NCI-H2196 treated with DMSO at 0.1 percent for 48 hours (cell line): ENCODE measurements at regions not wholly inside any gene's neighbourhood (a gene's known extent, or its start where the extent isn't known, plus 50 kb on each side); places are given as distances from the start of the nearest gene placed in this dataset.
"Not testable (repeated sequence)": the region's sequence is repeated elsewhere in the genome, so short reads cannot be mapped to it uniquely, and the experiment has no call there.

Source experiments
- DNase-seq: peaks from one replicate; lab custom pipeline; 2025; ENCODE audit not compliant: unreplicated experiment; lab: John Stamatoyannopoulos, UW

GRCh38 chr1:149695066-149695465 is 87.4 kb upstream of the FCGR1A start:
- DNase-seq: not testable (repeated sequence)

DNA sequence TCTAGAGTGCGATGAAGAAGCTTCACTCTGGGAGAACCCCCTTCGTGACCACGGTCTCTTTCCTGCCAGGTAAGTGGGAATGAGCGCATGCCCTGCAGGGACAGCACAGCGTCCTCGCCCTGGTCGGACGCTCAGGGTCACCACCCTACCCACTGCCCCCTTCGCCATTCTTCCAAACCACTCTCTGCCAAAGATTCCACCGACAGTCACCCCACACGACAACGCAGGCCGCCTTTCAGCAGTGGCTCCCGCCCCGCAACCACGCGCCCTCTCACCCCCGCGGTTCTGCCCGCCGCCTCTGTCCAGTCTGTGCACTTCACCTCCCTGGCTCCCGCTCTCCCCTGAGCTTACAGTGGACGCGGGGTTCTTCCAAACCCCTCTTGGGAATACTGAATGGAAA is 82.3 kb upstream of the FCGR1A start:
- DNase-seq: not testable (repeated sequence)

- DNase-seq: not testable (repeated sequence)
These were observed 81.6 kb upstream of the FCGR1A start for GRCh38 chr1:149700677-149701567.

DNA sequence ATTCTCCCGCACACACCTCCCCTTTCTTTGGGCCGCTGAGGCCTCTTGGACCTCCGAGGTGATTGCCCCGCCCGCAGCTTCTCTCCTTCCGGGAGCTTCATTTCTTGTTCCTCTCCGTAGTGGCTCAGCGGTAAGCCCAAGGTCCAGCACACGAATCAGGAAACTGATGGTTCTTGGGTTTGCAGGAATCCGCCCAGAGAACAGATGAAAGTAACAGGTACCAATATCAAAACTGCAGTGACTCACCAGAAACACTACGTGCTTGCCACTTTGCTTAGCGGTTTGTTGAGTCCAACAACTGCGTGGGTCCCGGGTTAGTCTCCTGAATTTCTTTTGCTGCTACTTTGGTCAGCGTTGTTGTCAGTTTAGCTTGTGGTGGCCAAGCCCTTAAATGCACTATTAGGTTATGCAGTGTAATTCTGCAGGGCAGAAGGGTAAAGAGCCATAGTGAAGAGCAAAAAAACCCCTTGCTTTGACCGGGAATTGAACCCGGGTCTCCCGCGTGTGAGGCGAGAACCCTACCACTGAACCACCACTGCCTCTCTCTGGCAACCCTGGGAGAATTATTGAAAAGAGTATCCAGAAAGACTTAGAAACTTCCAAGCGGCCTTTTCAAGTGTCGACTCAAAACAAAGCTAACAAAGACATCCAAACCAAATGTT is 74.2 kb upstream of the FCGR1A start:
- not testable (repeated sequence) for DNase-seq

DNA sequence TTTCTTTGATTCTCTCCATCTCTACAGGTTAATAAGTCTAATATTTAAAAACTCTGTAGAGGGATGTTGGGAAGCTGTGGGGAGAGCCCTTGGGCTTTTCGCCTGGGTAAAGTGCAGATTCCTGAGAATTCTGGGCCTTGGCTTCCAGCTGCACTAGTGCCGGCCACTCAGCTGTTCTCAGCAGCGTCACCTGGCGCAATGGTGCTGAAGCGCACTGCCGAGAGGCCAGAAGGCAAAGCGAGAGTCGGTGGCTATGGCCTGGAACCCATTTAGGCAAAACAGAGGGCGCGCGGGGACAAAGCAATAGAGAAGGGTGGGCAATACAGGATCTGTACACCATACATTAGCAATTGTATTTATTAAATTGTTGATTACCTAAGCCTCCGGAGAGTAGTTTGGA is 70.8 kb upstream of the FCGR1A start:
- DNase-seq: not testable (repeated sequence)

- DNase-seq: not testable (repeated sequence)
These were observed 70.2 kb upstream of the FCGR1A start for GRCh38 chr1:149712154-149712927.

- not testable (repeated sequence) for DNase-seq
These were observed 69.0 kb upstream of the FCGR1A start for GRCh38 chr1:149713513-149713912.

DNA sequence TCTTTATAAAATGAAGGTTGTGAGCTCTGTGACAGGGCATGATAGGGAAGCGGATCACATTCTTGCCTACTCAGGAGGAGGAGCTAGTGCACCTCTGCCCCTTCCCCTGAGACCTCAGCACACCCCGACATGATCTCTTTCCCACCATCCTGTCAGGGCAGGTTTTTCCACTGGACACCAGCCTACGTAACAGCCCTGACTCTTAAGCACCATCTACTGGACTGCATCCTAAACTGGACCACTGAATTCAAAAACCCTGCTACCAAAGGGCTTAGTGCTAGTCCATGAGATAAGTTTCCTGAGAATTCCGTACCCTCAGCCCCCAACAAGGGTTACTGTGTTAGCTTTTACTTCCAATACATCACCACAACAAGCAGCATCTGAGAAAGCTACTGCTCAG is 68.5 kb upstream of the FCGR1A start:
- DNase-seq: not testable (repeated sequence)

DNA sequence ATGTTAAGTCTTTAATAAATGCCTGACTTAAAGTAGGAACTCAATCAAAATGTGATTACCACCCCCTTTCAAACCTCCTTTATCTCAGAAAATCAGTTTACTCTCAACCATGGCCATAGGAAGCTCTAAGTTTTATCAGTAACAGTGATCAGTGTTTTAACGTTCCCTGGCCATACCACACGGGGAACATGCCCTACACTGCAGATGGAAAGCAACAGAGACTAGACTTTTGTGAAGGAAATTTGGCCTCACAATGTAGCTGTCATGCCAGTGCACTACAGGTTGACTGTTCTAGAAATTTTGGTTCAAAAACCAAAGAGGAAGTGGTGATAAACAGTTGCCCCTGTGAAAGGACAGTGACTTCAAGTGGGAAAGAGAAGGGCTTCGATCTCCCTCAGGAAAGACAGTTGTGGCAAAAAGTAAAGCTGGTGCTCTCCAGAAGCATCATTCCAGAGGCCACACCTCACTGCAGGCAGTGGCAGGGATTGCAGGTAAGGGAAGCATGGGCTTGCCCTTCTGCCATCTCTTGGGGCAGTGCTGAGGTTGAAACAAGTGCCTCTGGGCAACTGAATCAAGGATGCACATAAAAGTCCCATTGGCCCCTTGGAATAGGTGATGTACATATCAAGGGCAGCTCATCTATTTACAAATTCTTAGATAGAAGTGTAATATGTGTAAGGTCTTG is 57.7 kb upstream of the FCGR1A start:
- DNase-seq: not testable (repeated sequence)

- not testable (repeated sequence) for DNase-seq
These were observed 55.8 kb upstream of the FCGR1A start for GRCh38 chr1:149726688-149727087.

DNA sequence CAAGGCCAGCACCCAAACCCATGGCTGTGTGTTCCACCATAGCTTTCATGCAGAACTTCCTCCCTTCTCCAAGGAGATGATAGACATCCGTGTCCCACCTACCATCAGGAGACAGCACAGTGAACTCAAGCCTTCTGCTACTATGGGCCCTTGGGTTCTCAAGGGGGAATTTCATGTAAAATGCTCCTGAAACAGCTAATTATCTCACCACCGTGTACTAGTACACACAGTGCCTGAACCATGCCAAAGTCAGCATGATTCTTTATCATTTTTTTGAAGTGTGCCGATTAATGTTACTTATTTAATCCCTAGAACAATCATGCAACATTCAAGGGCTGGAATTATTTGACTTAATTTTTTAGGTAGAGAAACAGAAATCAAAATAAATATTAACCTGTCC is 53.9 kb upstream of the FCGR1A start:
- DNase-seq: not testable (repeated sequence)
